GM23338 (cell line): ENCODE measurements at regions not wholly inside any gene's neighbourhood (a gene's known extent, or its start where the extent isn't known, plus 50 kb on each side); places are given as distances from the start of the nearest gene placed in this dataset.

Experiments
- ATAC-seq: fragments of 200-7000 bp; cut with Tn5 transposase; 3 replicates; pipeline ENCODE4 v1.9.1; 2020
- DNase-seq: peaks from one replicate; pipeline ENCODE4 v3.0.0-alpha.2; 2015; ENCODE audit warnings: low spot score
- H2AFZ ChIP-seq: fragments of 200-600 bp; sonication (generic); 2 replicates; pipeline ENCODE4 v1.8.0; 2016; ENCODE audit warnings: antibody characterized with exemption, mild to moderate bottlenecking, moderate library complexity
- H3F3A ChIP-seq: fragments of 200-600 bp; sonication (generic); replicated peaks from 2 replicates; pipeline ENCODE4 v1.8.0; 2017; ENCODE audit warnings: antibody characterized with exemption, mixed run types, low read depth
- H3K27ac ChIP-seq: fragments of 200-600 bp; sonication (generic); 2 replicates; pipeline ENCODE4 v1.6.1; 2016; ENCODE audit warnings: low read depth
- H3K27me3 ChIP-seq: fragments of 200-600 bp; sonication (generic); 2 replicates; pipeline ENCODE4 v1.8.0; 2016; ENCODE audit warnings: mild to moderate bottlenecking, mixed run types, moderate library complexity; ENCODE audit not compliant: insufficient read depth
- H3K36me3 ChIP-seq: fragments of 200-600 bp; sonication (generic); 2 replicates; pipeline ENCODE4 v1.8.0; 2016; ENCODE audit warnings: mild to moderate bottlenecking; ENCODE audit not compliant: insufficient read depth
- H3K4me1 ChIP-seq: fragments of 200-600 bp; sonication (generic); 2 replicates; pipeline ENCODE4 v1.8.0; 2016; ENCODE audit warnings: mild to moderate bottlenecking, moderate library complexity; ENCODE audit not compliant: insufficient read depth
- H3K4me2 ChIP-seq: fragments of 200-600 bp; sonication (generic); 2 replicates; pipeline ENCODE4 v1.7.1; 2017; ENCODE audit warnings: mixed run types
- H3K4me3 ChIP-seq: fragments of 200-600 bp; sonication (generic); 2 replicates; pipeline ENCODE4 v1.6.1; 2016; ENCODE audit warnings: mixed run types
- H3K79me2 ChIP-seq: fragments of 200-600 bp; sonication (generic); replicated peaks from 2 replicates; pipeline ENCODE4 v1.8.0; 2017; ENCODE audit warnings: mild to moderate bottlenecking; ENCODE audit not compliant: insufficient read depth
- H3K9me2 ChIP-seq: fragments of 200-600 bp; sonication (generic); 2 replicates; pipeline ENCODE4 v1.8.0; 2017; ENCODE audit not compliant: insufficient read depth
- H4K20me1 ChIP-seq: fragments of 200-600 bp; sonication (generic); replicated peaks from 2 replicates; pipeline ENCODE4 v1.8.0; 2017; ENCODE audit warnings: mild to moderate bottlenecking; ENCODE audit not compliant: insufficient read depth
- H3K27ac Mint-ChIP-seq: 2 replicates; pipeline ENCODE4 v1.8.0; 2020; ENCODE audit warnings: inconsistent platforms, mild to moderate bottlenecking, moderate library complexity, mixed read lengths
- H3K27me3 Mint-ChIP-seq: 3 replicates; pipeline ENCODE4 v1.8.0; 2022; ENCODE audit warnings: low read depth, mild to moderate bottlenecking, moderate library complexity, mixed read lengths, inconsistent platforms; ENCODE audit not compliant: insufficient read depth, poor library complexity
- H3K36me3 Mint-ChIP-seq: 3 replicates; pipeline ENCODE4 v1.8.0; 2021; ENCODE audit warnings: low read depth, mild to moderate bottlenecking, inconsistent platforms, moderate library complexity, mixed read lengths
- H3K4me1 Mint-ChIP-seq: 3 replicates; pipeline ENCODE4 v1.8.0; 2020; ENCODE audit warnings: mild to moderate bottlenecking, inconsistent platforms, mixed read lengths
- H3K4me3 Mint-ChIP-seq: 3 replicates; pipeline ENCODE4 v1.8.0; 2021; ENCODE audit warnings: moderate library complexity, mild to moderate bottlenecking, inconsistent platforms, mixed read lengths
- H3K9me3 Mint-ChIP-seq: 3 replicates; pipeline ENCODE4 v1.8.0; 2020; ENCODE audit warnings: moderate library complexity, mild to moderate bottlenecking, inconsistent platforms, mixed read lengths
- CREB1 ChIP-seq: fragments of 250-450 bp; sonication (Bioruptor Pico); IDR thresholded peaks from 2 replicates; pipeline ENCODE4 v1.5.0; 2020; ENCODE audit warnings: low read depth, mild to moderate bottlenecking, moderate library complexity
- EZH2 ChIP-seq: fragments of 200-600 bp; sonication (generic); IDR thresholded peaks from one replicate; pipeline ENCODE4 v1.8.0; 2017; ENCODE audit warnings: antibody characterized with exemption, mild to moderate bottlenecking, low read depth; ENCODE audit not compliant: unreplicated experiment
- EZH2phosphoT487 ChIP-seq: fragments of 200-600 bp; sonication (generic); IDR thresholded peaks from one replicate; pipeline ENCODE4 v1.8.1; 2018; ENCODE audit warnings: antibody characterized with exemption; ENCODE audit not compliant: unreplicated experiment
- JUNB ChIP-seq: IDR thresholded peaks from one replicate; pipeline ENCODE4 v1.6.1; 2016; ENCODE audit warnings: antibody characterized with exemption; ENCODE audit not compliant: unreplicated experiment
- NANOG ChIP-seq: IDR thresholded peaks from 2 replicates; pipeline ENCODE4 v1.6.1; 2016; ENCODE audit warnings: antibody characterized with exemption, borderline replicate concordance
- POLR2AphosphoS5 ChIP-seq: IDR thresholded peaks from 2 replicates; pipeline ENCODE4 v1.6.1; 2016; ENCODE audit warnings: antibody characterized with exemption, low read depth
- STAT1 ChIP-seq: IDR thresholded peaks from one replicate; pipeline ENCODE4 v1.6.1; 2016; ENCODE audit warnings: antibody characterized with exemption; ENCODE audit not compliant: unreplicated experiment
- ZNF114 ChIP-seq: fragments of 250-450 bp; sonication (Bioruptor Pico); IDR thresholded peaks from 2 replicates; pipeline ENCODE4 v1.5.0; 2020; ENCODE audit warnings: mild to moderate bottlenecking, moderate library complexity
- ZNF331 ChIP-seq: fragments of 250-450 bp; sonication (Bioruptor Pico); IDR thresholded peaks from 2 replicates; pipeline ENCODE4 v1.5.0; 2020; ENCODE audit warnings: low read depth, mild to moderate bottlenecking, moderate library complexity
- TF ChIP-seq, protein P1 (sequence below): IDR thresholded peaks from 2 replicates; pipeline ENCODE4 v1.6.1; 2016; ENCODE audit warnings: antibody characterized with exemption
- TF ChIP-seq, protein P2 (sequence below), 2 experiments: fragments of 200-600 bp in 1 of 2; sonication (generic) in 1 of 2; conservative IDR thresholded peaks; 2 replicates each; pipeline versions ENCODE4 v1.5.1 to v1.6.1; 2016 to 2017; ENCODE audit warnings: antibody characterized with exemption in 2 of 2, low read depth in 2 of 2, mild to moderate bottlenecking in 2 of 2, moderate library complexity in 1 of 2
- TF ChIP-seq, protein P3 (sequence below): IDR thresholded peaks from one replicate; pipeline ENCODE4 v1.6.1; 2018; ENCODE audit warnings: antibody characterized with exemption; ENCODE audit not compliant: unreplicated experiment

DNA sequence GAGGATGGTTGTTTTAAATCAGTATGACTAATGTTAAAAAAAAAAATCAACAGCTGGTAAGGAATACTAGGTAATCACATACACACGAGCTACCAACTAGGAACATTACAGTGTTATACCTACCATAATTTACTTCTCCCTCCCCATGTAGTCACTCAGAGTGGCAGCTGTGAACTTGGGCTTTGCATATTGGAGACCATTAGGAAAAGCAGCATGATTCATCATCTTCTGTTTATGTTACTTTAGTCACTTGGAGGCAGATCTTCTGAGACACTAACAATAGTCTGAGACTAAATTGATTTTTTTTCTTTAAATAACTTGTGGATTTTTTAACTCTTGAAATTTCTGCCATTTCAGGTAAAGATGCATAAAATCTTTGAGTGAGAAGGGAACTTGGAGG is 141.5 kb upstream of the NR4A3 start (continued):
- TF ChIP-seq, protein P1, sequence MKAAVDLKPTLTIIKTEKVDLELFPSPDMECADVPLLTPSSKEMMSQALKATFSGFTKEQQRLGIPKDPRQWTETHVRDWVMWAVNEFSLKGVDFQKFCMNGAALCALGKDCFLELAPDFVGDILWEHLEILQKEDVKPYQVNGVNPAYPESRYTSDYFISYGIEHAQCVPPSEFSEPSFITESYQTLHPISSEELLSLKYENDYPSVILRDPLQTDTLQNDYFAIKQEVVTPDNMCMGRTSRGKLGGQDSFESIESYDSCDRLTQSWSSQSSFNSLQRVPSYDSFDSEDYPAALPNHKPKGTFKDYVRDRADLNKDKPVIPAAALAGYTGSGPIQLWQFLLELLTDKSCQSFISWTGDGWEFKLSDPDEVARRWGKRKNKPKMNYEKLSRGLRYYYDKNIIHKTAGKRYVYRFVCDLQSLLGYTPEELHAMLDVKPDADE, result no peak

DNA sequence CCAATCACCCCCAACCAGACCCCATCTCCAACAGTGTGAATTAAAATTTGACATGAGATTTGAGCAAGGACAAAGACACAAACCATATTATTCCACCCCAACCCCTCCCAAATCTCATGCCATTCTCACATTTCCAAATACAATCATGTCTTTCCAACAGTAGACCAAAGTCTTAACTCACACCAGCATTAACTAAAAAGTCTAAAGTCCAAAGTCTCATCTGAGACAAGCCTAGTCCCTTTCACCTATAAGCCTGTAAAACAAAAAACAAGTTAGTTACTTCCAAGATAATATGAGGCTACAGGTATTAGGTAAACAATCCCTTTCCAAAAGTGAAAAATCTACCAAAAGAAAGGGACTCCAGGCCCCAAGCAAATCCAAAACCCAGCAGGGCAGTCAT is 140.6 kb upstream of the NR4A3 start:
- H3K36me3 ChIP-seq, result no peaks in the 10 kb centered on the region
- H3K27ac ChIP-seq, result no peak overlapping the region
- peaks cover 2% of the 10 kb centered on the region for H3K27me3 Mint-ChIP-seq
- no peaks in the 10 kb centered on the region for H3K4me1 Mint-ChIP-seq
- no peaks in the 10 kb centered on the region for H3K27me3 ChIP-seq
- no peaks in the 10 kb centered on the region for H3F3A ChIP-seq
- no peak overlapping the region for H3K27ac Mint-ChIP-seq
- ATAC-seq (no peak), DNase-seq (no peak)
- no peak overlapping the region for H3K4me3 ChIP-seq
- no peak overlapping the region for H3K4me3 Mint-ChIP-seq
- no peak overlapping the region for H2AFZ ChIP-seq
- no peaks in the 10 kb centered on the region for H3K4me1 ChIP-seq
- H4K20me1 ChIP-seq, result no peaks in the 10 kb centered on the region
- H3K79me2 ChIP-seq, result no peaks in the 10 kb centered on the region
- peaks cover 9% of the 10 kb centered on the region for H3K36me3 Mint-ChIP-seq
- H3K4me2 ChIP-seq, result no peak overlapping the region
- H3K9me2 ChIP-seq, result no peaks in the 10 kb centered on the region; the same call in 1 of the 2 replicates
- peaks cover 16% of the 10 kb centered on the region for H3K9me3 Mint-ChIP-seq
- TF ChIP-seq ZNF114 (CRISPR knock-in tag) (no peak), JUNB (no peak), STAT1 (no peak), EZH2 (no peak), POLR2AphosphoS5 (no peak), CREB1 (no peak), EZH2phosphoT487 (no peak), NANOG (no peak), ZNF331 (no peak)
- TF ChIP-seq, protein P2, sequence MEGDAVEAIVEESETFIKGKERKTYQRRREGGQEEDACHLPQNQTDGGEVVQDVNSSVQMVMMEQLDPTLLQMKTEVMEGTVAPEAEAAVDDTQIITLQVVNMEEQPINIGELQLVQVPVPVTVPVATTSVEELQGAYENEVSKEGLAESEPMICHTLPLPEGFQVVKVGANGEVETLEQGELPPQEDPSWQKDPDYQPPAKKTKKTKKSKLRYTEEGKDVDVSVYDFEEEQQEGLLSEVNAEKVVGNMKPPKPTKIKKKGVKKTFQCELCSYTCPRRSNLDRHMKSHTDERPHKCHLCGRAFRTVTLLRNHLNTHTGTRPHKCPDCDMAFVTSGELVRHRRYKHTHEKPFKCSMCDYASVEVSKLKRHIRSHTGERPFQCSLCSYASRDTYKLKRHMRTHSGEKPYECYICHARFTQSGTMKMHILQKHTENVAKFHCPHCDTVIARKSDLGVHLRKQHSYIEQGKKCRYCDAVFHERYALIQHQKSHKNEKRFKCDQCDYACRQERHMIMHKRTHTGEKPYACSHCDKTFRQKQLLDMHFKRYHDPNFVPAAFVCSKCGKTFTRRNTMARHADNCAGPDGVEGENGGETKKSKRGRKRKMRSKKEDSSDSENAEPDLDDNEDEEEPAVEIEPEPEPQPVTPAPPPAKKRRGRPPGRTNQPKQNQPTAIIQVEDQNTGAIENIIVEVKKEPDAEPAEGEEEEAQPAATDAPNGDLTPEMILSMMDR (conservative IDR thresholded peaks at IDR 0.05; ENCODE audit: low read depth in 2 of 2), result no peak
- TF ChIP-seq, protein P1, result no peak
- TF ChIP-seq, protein P3, sequence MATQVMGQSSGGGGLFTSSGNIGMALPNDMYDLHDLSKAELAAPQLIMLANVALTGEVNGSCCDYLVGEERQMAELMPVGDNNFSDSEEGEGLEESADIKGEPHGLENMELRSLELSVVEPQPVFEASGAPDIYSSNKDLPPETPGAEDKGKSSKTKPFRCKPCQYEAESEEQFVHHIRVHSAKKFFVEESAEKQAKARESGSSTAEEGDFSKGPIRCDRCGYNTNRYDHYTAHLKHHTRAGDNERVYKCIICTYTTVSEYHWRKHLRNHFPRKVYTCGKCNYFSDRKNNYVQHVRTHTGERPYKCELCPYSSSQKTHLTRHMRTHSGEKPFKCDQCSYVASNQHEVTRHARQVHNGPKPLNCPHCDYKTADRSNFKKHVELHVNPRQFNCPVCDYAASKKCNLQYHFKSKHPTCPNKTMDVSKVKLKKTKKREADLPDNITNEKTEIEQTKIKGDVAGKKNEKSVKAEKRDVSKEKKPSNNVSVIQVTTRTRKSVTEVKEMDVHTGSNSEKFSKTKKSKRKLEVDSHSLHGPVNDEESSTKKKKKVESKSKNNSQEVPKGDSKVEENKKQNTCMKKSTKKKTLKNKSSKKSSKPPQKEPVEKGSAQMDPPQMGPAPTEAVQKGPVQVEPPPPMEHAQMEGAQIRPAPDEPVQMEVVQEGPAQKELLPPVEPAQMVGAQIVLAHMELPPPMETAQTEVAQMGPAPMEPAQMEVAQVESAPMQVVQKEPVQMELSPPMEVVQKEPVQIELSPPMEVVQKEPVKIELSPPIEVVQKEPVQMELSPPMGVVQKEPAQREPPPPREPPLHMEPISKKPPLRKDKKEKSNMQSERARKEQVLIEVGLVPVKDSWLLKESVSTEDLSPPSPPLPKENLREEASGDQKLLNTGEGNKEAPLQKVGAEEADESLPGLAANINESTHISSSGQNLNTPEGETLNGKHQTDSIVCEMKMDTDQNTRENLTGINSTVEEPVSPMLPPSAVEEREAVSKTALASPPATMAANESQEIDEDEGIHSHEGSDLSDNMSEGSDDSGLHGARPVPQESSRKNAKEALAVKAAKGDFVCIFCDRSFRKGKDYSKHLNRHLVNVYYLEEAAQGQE, result no peak
